SK-N-SH treated with all-trans-retinoic acid at 6 μM for 48 hours (cell line): ENCODE measurements at regions not wholly inside any gene's neighbourhood (a gene's known extent, or its start where the extent isn't known, plus 50 kb on each side); places are given as distances from the start of the nearest gene placed in this dataset.

Experiments
- ARNTL ChIP-seq: fragments of 450-650 bp; formaldehyde crosslinking; IDR thresholded peaks from 2 replicates; pipeline ENCODE4 v1.5.0; 2020; ENCODE audit warnings: low read depth, mild to moderate bottlenecking, moderate library complexity, borderline replicate concordance
- GLIS3 ChIP-seq: fragments of 250-450 bp; sonication (Bioruptor Pico); IDR thresholded peaks from 2 replicates; pipeline ENCODE4 v1.5.0; 2020; ENCODE audit warnings: mild to moderate bottlenecking, moderate library complexity
- OSR1 ChIP-seq: fragments of 250-450 bp; sonication (Bioruptor Pico); IDR thresholded peaks from 2 replicates; pipeline ENCODE4 v1.8.0; 2022; ENCODE audit warnings: moderate library complexity, mild to moderate bottlenecking, inconsistent platforms
- TSHZ2 ChIP-seq: fragments of 250-450 bp; sonication (Bioruptor Pico); IDR thresholded peaks from 2 replicates; pipeline ENCODE4 v1.5.0; 2020; ENCODE audit warnings: mild to moderate bottlenecking, moderate library complexity

- TF ChIP-seq ARNTL (CRISPR knock-in tag) (no peak), OSR1 (CRISPR knock-in tag) (no peak), GLIS3 (CRISPR knock-in tag) (no peak), TSHZ2 (CRISPR knock-in tag) (no peak)
Observed at GRCh38 chr14:100667656-100668055, 59.0 kb upstream of the DLK1 start.
